Dermis microvascular lymphatic vessel endothelial cell (primary cell): ENCODE measurements at regions not wholly inside any gene's neighbourhood (a gene's known extent, or its start where the extent isn't known, plus 50 kb on each side); places are given as distances from the start of the nearest gene placed in this dataset.
A peak's percentile ranks its signal among the peaks of the same experiment; 100 is the strongest.
"Not testable (repeated sequence)": the region's sequence is repeated elsewhere in the genome, so short reads cannot be mapped to it uniquely, and the experiment has no call there.

ENCODE experiments used
- DNase-seq, 2 donors: peaks; one replicate each; pipeline versions ENCODE4 v3.0.0 to v3.0.0-alpha.2; 2010; ENCODE audit warnings: low read depth in 2 of 2

- DNase-seq: no peak
Observed at GRCh38 chr21:14755086-14755485, 209.0 kb upstream of the SAMSN1 start.

- DNase-seq: no peak
Observed at GRCh38 chr21:14754682-14755081, 208.6 kb upstream of the SAMSN1 start.

- no peak for DNase-seq
Observed at GRCh38 chr21:14754259-14754604, 208.1 kb upstream of the SAMSN1 start.

- no peak for DNase-seq
Observed at GRCh38 chr21:14753466-14754258, 207.5 kb upstream of the SAMSN1 start.

GRCh38 chr21:14753069-14753465 lies 207.0 kb upstream of the SAMSN1 start:
- no peak for DNase-seq

- no peak for DNase-seq
Observed at GRCh38 chr21:14752345-14752909, 206.3 kb upstream of the SAMSN1 start.

- DNase-seq: no peak
Observed at GRCh38 chr21:14751602-14752344, 205.7 kb upstream of the SAMSN1 start.

- DNase-seq: no peak
Observed at GRCh38 chr21:14751011-14751410, 204.9 kb upstream of the SAMSN1 start.

GRCh38 chr21:14750041-14750440 lies 203.9 kb upstream of the SAMSN1 start:
- no peak for DNase-seq

- no peak for DNase-seq
Observed at GRCh38 chr21:14748662-14749061, 202.5 kb upstream of the SAMSN1 start.

GRCh38 chr21:14744368-14744767 lies 198.3 kb upstream of the SAMSN1 start:
- DNase-seq: no peak

GRCh38 chr21:14742119-14742518 lies 196.0 kb upstream of the SAMSN1 start:
- DNase-seq: peak in 1 of 2 donors; percentile 1

- DNase-seq: no peak
Observed at GRCh38 chr21:14741256-14741655, 195.1 kb upstream of the SAMSN1 start.

- peak in 1 of 2 donors; percentile 22 for DNase-seq
Observed at GRCh38 chr21:14740692-14741091, 194.6 kb upstream of the SAMSN1 start.

- DNase-seq: no peak
Observed at GRCh38 chr21:14740116-14740515, 194.0 kb upstream of the SAMSN1 start.

- DNase-seq: no peak
Observed at GRCh38 chr21:14739590-14739989, 193.5 kb upstream of the SAMSN1 start.

- DNase-seq: not testable (repeated sequence)
Observed at GRCh38 chr21:14738576-14738975, 192.5 kb upstream of the SAMSN1 start.

- peak; percentile 43 to 46 for DNase-seq
Observed at GRCh38 chr21:14737922-14738321, 191.8 kb upstream of the SAMSN1 start.

- DNase-seq: peak in 1 of 2 donors; percentile 42
Observed at GRCh38 chr21:14737284-14737691, 191.2 kb upstream of the SAMSN1 start.

GRCh38 chr21:14736672-14737071 lies 190.6 kb upstream of the SAMSN1 start:
- no peak for DNase-seq

GRCh38 chr21:14736162-14736561 lies 190.0 kb upstream of the SAMSN1 start:
- no peak for DNase-seq

GRCh38 chr21:14734833-14735232 lies 188.7 kb upstream of the SAMSN1 start:
- DNase-seq: no peak

- DNase-seq: no peak
Observed at GRCh38 chr21:14734191-14734590, 188.1 kb upstream of the SAMSN1 start.
